GM10266 (cell line): ENCODE measurements at regions not wholly inside any gene's neighbourhood (a gene's known extent, or its start where the extent isn't known, plus 50 kb on each side); places are given as distances from the start of the nearest gene placed in this dataset.

Experiments
- DNase-seq: peaks from one replicate; pipeline ENCODE4 v3.0.0; 2012; ENCODE audit errors: extremely low spot score
- TF ChIP-seq, protein P1 (sequence below): IDR thresholded peaks from 2 replicates; pipeline ENCODE4 v1.5.1; 2012; ENCODE audit warnings: mild to moderate bottlenecking, low read depth; ENCODE audit not compliant: control insufficient read depth, insufficient read depth; ENCODE audit errors: missing control alignments

- DNase-seq: no peak
- TF ChIP-seq, protein P1, sequence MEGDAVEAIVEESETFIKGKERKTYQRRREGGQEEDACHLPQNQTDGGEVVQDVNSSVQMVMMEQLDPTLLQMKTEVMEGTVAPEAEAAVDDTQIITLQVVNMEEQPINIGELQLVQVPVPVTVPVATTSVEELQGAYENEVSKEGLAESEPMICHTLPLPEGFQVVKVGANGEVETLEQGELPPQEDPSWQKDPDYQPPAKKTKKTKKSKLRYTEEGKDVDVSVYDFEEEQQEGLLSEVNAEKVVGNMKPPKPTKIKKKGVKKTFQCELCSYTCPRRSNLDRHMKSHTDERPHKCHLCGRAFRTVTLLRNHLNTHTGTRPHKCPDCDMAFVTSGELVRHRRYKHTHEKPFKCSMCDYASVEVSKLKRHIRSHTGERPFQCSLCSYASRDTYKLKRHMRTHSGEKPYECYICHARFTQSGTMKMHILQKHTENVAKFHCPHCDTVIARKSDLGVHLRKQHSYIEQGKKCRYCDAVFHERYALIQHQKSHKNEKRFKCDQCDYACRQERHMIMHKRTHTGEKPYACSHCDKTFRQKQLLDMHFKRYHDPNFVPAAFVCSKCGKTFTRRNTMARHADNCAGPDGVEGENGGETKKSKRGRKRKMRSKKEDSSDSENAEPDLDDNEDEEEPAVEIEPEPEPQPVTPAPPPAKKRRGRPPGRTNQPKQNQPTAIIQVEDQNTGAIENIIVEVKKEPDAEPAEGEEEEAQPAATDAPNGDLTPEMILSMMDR: no peak
Measured at GRCh38 chr5:65068410-65068809, 299.7 kb downstream of the CWC27 start.

DNA sequence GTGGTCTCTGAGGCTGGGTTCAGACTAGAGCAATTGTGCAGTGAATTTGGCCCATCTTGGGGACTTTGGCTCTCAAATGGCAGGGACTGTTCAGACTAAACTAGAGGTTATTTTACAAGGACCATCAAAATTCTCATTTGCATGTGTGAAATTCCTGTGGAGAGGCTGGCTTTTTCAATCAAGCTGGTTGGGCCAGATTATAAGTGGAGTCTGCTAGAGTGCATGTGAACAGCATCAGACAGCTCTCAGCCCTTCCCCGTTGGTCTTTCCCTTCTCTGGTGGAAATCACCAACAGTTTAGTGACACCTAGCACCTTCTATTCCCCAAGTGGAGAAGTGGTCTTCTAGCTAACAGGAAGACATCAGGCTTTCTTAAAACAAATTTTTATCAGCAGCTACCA lies 301.3 kb downstream of the CWC27 start:
- TF ChIP-seq, protein P1: no peak

GRCh38 chr5:65072850-65073249 lies 304.1 kb downstream of the CWC27 start:
- TF ChIP-seq, protein P1: no peak
- no peak for DNase-seq

More for the DNA sequence above, 301.3 kb downstream of the CWC27 start:
- peak; percentile 18 for DNase-seq

GRCh38 chr5:65073250-65073661 lies 304.5 kb downstream of the CWC27 start:
- no peak for DNase-seq
- TF ChIP-seq, protein P1: no peak

DNA sequence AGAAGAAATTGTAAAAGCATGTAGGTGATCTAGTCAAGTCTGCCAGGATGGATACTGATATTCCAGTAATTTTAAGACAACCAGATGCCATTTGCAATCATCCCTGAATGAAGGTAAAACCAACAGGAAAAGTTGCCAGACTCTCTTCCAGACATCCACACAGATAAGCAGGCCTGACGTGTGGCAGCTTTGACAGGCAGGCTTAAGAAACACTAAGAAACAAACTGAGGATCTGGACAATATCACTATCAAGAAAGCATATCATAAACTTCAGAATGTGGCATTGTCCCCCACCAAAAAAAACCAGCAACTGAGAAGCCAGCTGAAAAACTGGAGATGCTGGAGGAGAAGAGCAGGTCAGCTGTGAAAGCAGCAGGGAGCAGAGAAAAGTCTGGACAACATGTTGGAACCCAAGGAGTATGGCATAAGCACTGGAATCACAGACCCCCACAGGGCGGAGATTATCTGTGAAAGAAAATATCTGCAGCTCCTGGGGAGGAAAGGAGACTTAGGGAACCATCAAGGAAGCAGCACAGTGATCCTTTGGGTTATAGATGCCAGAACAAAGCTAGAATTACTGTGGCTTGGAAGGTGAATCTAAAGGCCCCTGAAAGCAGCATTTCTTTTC lies 307.0 kb downstream of the CWC27 start:
- no peak for DNase-seq

GRCh38 chr5:65076251-65076869 lies 307.6 kb downstream of the CWC27 start:
- TF ChIP-seq, protein P1: peak; percentile 35
- DNase-seq: peak; percentile 54

More for the DNA sequence above, 307.0 kb downstream of the CWC27 start:
- TF ChIP-seq, protein P1: no peak

DNA sequence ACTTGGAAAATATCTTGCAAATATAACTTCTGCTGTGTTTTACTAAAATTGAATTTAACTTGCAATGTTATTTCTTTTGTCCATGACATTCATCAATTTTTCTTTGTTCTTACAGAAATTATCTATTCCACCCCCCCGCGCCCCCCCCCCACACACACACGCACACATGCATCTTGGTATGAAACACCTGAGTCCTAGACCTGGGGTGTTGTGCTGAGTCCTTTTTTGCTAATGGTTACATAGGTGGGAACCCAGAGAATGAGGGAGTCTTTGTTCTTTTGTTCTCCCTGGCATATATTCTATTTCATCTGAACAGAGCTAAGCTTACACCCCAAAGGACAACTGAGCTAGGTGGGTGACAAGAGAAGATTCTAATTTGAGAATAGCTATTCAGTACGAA lies 308.9 kb downstream of the CWC27 start:
- DNase-seq: no peak
- TF ChIP-seq, protein P1: no peak
